Neural progenitor cell (in vitro differentiated cells): ENCODE measurements at regions not wholly inside any gene's neighbourhood (a gene's known extent, or its start where the extent isn't known, plus 50 kb on each side); places are given as distances from the start of the nearest gene placed in this dataset.

Experiments used
- EZH2 ChIP-seq: fragments of 200-600 bp; sonication (generic); IDR thresholded peaks from 2 replicates; pipeline ENCODE4 v1.6.1; 2017; ENCODE audit warnings: antibody characterized with exemption, mild to moderate bottlenecking, moderate library complexity
- TF ChIP-seq, protein P1 (sequence below): fragments of 200-600 bp; sonication (generic); IDR thresholded peaks from 2 replicates; pipeline ENCODE4 v1.5.1; 2017; ENCODE audit warnings: antibody characterized with exemption, mild to moderate bottlenecking

DNA sequence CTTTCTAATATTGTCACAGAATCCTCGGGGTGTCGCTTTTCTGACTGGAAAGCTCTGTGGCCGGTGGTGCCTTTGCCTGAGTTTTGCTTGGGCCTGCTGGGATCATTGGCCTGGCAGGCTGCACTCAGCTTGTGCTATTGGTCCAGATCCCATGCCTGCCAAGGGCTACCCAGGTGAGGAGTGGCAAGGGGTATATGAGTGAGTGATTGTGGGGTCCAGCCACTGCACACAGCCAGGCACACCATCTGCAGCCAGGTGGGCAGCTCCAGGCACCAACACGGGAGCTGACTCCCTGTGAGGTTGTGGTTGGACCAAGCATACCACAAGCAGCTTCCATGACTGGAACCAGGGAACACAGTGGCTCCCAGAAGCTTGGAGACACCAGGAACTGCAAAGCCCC is 557.2 kb downstream of the SI start:
- TF ChIP-seq, protein P1, sequence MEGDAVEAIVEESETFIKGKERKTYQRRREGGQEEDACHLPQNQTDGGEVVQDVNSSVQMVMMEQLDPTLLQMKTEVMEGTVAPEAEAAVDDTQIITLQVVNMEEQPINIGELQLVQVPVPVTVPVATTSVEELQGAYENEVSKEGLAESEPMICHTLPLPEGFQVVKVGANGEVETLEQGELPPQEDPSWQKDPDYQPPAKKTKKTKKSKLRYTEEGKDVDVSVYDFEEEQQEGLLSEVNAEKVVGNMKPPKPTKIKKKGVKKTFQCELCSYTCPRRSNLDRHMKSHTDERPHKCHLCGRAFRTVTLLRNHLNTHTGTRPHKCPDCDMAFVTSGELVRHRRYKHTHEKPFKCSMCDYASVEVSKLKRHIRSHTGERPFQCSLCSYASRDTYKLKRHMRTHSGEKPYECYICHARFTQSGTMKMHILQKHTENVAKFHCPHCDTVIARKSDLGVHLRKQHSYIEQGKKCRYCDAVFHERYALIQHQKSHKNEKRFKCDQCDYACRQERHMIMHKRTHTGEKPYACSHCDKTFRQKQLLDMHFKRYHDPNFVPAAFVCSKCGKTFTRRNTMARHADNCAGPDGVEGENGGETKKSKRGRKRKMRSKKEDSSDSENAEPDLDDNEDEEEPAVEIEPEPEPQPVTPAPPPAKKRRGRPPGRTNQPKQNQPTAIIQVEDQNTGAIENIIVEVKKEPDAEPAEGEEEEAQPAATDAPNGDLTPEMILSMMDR: no peak
- TF ChIP-seq EZH2: no peak
